DND-41 (cell line): ENCODE measurements at regions not wholly inside any gene's neighbourhood (a gene's known extent, or its start where the extent isn't known, plus 50 kb on each side); places are given as distances from the start of the nearest gene placed in this dataset.

Source experiments
- ATAC-seq: fragments of 200-7000 bp; cut with Tn5 transposase; 3 replicates; pipeline ENCODE4 v1.9.1; 2021; ENCODE audit warnings: low read depth; ENCODE audit not compliant: insufficient read depth
- DNase-seq: peaks from one replicate; pipeline ENCODE4 v3.0.0-alpha.2; 2020
- H2AFZ ChIP-seq: 2 replicates; pipeline ENCODE4 v1.6.0; 2012; ENCODE audit warnings: low read depth, low read length
- H3K27ac ChIP-seq: 2 replicates; pipeline ENCODE4 v1.5.1; 2012; ENCODE audit warnings: low read length, inconsistent platforms
- H3K27me3 ChIP-seq: fragments of 200-600 bp; sonication (generic); 2 replicates; pipeline ENCODE4 v1.6.0; 2012; ENCODE audit warnings: low read length, mild to moderate bottlenecking, inconsistent platforms; ENCODE audit not compliant: insufficient read depth, poor library complexity
- H3K36me3 ChIP-seq: 2 replicates; pipeline ENCODE4 v1.5.1; 2012; ENCODE audit warnings: low read length, inconsistent platforms; ENCODE audit not compliant: insufficient read depth
- H3K4me1 ChIP-seq: 2 replicates; pipeline ENCODE4 v1.5.1; 2012; ENCODE audit warnings: mild to moderate bottlenecking, low read length; ENCODE audit not compliant: insufficient read depth
- H3K4me2 ChIP-seq: 2 replicates; pipeline ENCODE4 v1.6.0; 2012; ENCODE audit warnings: mild to moderate bottlenecking, moderate library complexity, low read length, inconsistent platforms; ENCODE audit not compliant: insufficient read depth
- H3K4me3 ChIP-seq, 2 experiments: fragments of 200-600 bp in 1 of 2; shearing (Covaris generic) in 1 of 2; 2 replicates each; pipeline ENCODE4 v1.5.1; 2012 to 2016; ENCODE audit warnings: inconsistent platforms in 2 of 2, low read length in 2 of 2, mild to moderate bottlenecking in 2 of 2, low read depth in 1 of 2, moderate library complexity in 1 of 2
- H3K79me2 ChIP-seq: 2 replicates; pipeline ENCODE4 v1.6.0; 2012; ENCODE audit warnings: low read length, inconsistent platforms; ENCODE audit not compliant: insufficient read depth
- H3K9ac ChIP-seq: 2 replicates; pipeline ENCODE4 v1.6.0; 2012; ENCODE audit warnings: low read depth, mild to moderate bottlenecking, inconsistent platforms, low read length, moderate library complexity
- H3K9me3 ChIP-seq: 2 replicates; pipeline ENCODE4 v1.5.1; 2012; ENCODE audit warnings: low read length, moderate library complexity, mild to moderate bottlenecking, inconsistent platforms; ENCODE audit not compliant: insufficient read depth, severe bottlenecking
- H4K20me1 ChIP-seq: 2 replicates; pipeline ENCODE4 v1.6.0; 2012; ENCODE audit warnings: low read length; ENCODE audit not compliant: insufficient read depth
- EZH2 ChIP-seq: IDR thresholded peaks from 3 replicates; pipeline ENCODE4 v1.6.1; 2012; ENCODE audit warnings: borderline replicate concordance, low read depth, mild to moderate bottlenecking, moderate library complexity, low read length, inconsistent platforms; ENCODE audit not compliant: severe bottlenecking
- TF ChIP-seq, protein P1 (sequence below): IDR thresholded peaks from 2 replicates; pipeline ENCODE4 v1.5.1; 2012; ENCODE audit warnings: borderline replicate concordance, low read length, moderate library complexity, mild to moderate bottlenecking; ENCODE audit not compliant: poor library complexity, severe bottlenecking; ENCODE audit errors: extremely low read depth

DNA sequence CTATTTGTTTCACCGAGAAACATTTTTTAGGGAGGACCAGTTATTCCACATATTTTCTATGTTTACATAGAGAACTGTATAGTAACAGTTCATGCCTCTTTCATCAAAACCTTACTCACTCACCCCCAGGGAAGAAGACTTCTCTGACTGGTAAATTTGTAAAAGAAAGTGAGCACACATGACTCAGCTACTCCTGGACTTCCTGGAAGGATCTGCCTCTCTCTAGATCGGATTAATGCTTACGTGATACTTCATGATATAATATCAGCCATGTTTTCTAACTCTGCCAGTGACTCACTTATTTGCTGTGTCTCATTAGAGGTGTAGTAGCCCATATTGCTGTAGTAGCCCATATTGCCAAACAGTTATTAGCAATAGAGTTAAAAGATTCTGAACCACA lies 494.3 kb upstream of the ATXN7L3B start:
- DNase-seq (no peak), ATAC-seq (no peak)
- H3K27me3 ChIP-seq: no peaks in the 10 kb centered on the region
- H3K4me1 ChIP-seq: no peaks in the 10 kb centered on the region
- no peaks in the 10 kb centered on the region for H3K36me3 ChIP-seq
- H4K20me1 ChIP-seq: no peaks in the 10 kb centered on the region
- no peak overlapping the region for H3K9ac ChIP-seq
- H3K27ac ChIP-seq: no peak overlapping the region
- no peaks in the 10 kb centered on the region for H3K79me2 ChIP-seq
- no peak overlapping the region for H2AFZ ChIP-seq
- no peak overlapping the region for H3K4me3 ChIP-seq
- TF ChIP-seq, protein P1, sequence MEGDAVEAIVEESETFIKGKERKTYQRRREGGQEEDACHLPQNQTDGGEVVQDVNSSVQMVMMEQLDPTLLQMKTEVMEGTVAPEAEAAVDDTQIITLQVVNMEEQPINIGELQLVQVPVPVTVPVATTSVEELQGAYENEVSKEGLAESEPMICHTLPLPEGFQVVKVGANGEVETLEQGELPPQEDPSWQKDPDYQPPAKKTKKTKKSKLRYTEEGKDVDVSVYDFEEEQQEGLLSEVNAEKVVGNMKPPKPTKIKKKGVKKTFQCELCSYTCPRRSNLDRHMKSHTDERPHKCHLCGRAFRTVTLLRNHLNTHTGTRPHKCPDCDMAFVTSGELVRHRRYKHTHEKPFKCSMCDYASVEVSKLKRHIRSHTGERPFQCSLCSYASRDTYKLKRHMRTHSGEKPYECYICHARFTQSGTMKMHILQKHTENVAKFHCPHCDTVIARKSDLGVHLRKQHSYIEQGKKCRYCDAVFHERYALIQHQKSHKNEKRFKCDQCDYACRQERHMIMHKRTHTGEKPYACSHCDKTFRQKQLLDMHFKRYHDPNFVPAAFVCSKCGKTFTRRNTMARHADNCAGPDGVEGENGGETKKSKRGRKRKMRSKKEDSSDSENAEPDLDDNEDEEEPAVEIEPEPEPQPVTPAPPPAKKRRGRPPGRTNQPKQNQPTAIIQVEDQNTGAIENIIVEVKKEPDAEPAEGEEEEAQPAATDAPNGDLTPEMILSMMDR: no peak
- no peak for TF ChIP-seq EZH2
- no peaks in the 10 kb centered on the region for H3K9me3 ChIP-seq
- no peak overlapping the region for H3K4me2 ChIP-seq

DNA sequence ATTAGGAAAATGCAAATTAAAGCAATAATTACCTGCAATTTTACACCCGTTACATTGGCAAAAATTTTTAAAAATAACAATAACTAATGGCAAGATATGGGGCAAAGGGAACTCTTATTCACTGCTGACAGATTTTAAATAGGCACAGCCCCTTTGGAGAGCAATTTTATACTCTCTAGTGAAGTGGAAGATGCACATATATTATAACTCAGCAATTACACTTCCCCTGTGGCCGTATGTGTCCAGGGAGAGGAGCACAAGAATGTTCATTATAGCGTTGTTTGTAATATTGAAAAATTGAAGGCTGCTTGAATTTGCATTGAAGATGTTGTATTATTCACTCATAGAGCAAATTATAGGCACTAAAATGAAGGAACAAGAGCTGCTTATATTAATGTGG lies 488.3 kb upstream of the ATXN7L3B start:
- no peak for ATAC-seq
- Histone ChIP-seq H3K4me1 (no peaks in the 10 kb centered on the region), H3K27ac (no peak overlapping the region)

DNA sequence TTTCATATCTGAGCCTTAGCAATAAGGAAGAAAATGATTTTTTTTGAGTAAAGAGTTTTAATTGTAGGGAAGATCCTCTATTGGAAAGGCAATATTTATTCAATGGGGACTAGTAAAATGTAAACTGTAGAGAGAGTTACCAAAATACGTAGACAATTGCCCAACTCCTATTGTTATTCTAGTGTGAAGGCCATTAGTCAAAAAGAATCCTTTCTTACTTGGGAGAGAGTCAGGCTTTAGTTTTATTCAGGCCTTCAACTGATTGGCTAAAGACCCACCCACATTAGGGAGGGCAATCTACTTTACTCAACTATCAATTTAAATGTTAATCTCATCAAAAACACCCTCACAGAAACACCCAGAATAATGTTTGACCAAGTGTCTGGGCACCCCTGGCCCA lies 485.8 kb upstream of the ATXN7L3B start:
- Histone ChIP-seq H3K4me3 (no peak overlapping the region), H3K4me2 (no peak overlapping the region), H3K79me2 (no peaks in the 10 kb centered on the region), H3K36me3 (no peaks in the 10 kb centered on the region), H2AFZ (no peak overlapping the region), H3K9ac (no peak overlapping the region), H3K4me1 (no peaks in the 10 kb centered on the region), H3K9me3 (no peaks in the 10 kb centered on the region), H3K27ac (no peak overlapping the region), H4K20me1 (no peaks in the 10 kb centered on the region), H3K27me3 (no peaks in the 10 kb centered on the region)
- ATAC-seq (no peak), DNase-seq (no peak)
- TF ChIP-seq EZH2: no peak
- TF ChIP-seq, protein P1: no peak

More for the DNA sequence above, 488.3 kb upstream of the ATXN7L3B start:
- no peak overlapping the region for H3K9ac ChIP-seq
- no peaks in the 10 kb centered on the region for H3K36me3 ChIP-seq
- DNase-seq: no peak
- no peak overlapping the region for H3K4me3 ChIP-seq
- no peaks in the 10 kb centered on the region for H3K27me3 ChIP-seq
- TF ChIP-seq, protein P1: no peak
- TF ChIP-seq EZH2: no peak
- H2AFZ ChIP-seq: no peak overlapping the region
- no peaks in the 10 kb centered on the region for H4K20me1 ChIP-seq
- H3K4me2 ChIP-seq: no peak overlapping the region
- H3K9me3 ChIP-seq: no peaks in the 10 kb centered on the region
- no peaks in the 10 kb centered on the region for H3K79me2 ChIP-seq

DNA sequence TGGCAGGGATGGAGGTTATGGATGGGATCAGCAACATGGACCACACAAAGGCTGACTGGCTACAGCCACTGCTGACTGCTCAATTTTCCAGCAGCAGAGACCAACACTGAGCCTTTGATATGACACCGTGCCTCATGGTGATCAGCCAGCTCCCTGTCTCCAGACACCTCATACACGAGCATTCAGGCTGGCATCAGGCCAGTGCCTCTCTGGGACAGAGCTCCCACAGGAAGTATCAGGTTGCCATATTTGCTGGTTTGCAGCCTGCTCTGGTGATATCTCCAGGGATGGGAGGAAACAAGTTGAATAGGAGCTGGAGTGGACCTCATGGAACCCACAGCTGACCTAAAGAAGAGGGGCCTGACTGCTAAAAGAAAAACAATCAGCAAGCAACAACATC lies 471.2 kb upstream of the ATXN7L3B start:
- DNase-seq (no peak), ATAC-seq (no peak)
- Histone ChIP-seq H4K20me1 (no peaks in the 10 kb centered on the region), H3K9me3 (no peaks in the 10 kb centered on the region), H3K27me3 (no peaks in the 10 kb centered on the region), H3K4me2 (no peak overlapping the region), H3K9ac (no peak overlapping the region), H3K79me2 (no peaks in the 10 kb centered on the region), H2AFZ (no peak overlapping the region), H3K36me3 (no peaks in the 10 kb centered on the region), H3K4me3 (no peak overlapping the region), H3K27ac (no peak overlapping the region), H3K4me1 (no peaks in the 10 kb centered on the region)
- TF ChIP-seq, protein P1: no peak
- no peak for TF ChIP-seq EZH2
